KMS-11 (cell line): ENCODE measurements at regions not wholly inside any gene's neighbourhood (a gene's known extent, or its start where the extent isn't known, plus 50 kb on each side); places are given as distances from the start of the nearest gene placed in this dataset.

Experiments
- H2AFZ ChIP-seq: fragments of 200-600 bp; sonication (generic); 2 replicates; pipeline ENCODE4 v1.6.1; 2016; ENCODE audit warnings: antibody characterized with exemption, mixed run types, low read depth
- H3K27ac ChIP-seq: fragments of 200-600 bp; sonication (generic); 2 replicates; pipeline ENCODE4 v1.6.1; 2016; ENCODE audit warnings: mild to moderate bottlenecking, mixed run types
- H3K27me3 ChIP-seq: fragments of 200-600 bp; sonication (generic); 2 replicates; pipeline ENCODE4 v1.6.1; 2017; ENCODE audit warnings: mild to moderate bottlenecking, low read depth, mixed run types, moderate library complexity; ENCODE audit not compliant: insufficient read depth
- H3K36me3 ChIP-seq: fragments of 200-600 bp; sonication (generic); 2 replicates; pipeline ENCODE4 v1.6.1; 2017; ENCODE audit warnings: mild to moderate bottlenecking, mixed run types; ENCODE audit not compliant: insufficient read depth
- H3K4me1 ChIP-seq: fragments of 200-600 bp; sonication (generic); 2 replicates; pipeline ENCODE4 v1.6.1; 2016; ENCODE audit warnings: mild to moderate bottlenecking, low read depth, mixed run types; ENCODE audit not compliant: poor library complexity, severe bottlenecking
- H3K4me2 ChIP-seq: fragments of 200-600 bp; sonication (generic); 2 replicates; pipeline ENCODE4 v1.7.0; 2016; ENCODE audit warnings: mild to moderate bottlenecking, mixed run types
- H3K4me3 ChIP-seq: fragments of 200-600 bp; sonication (generic); IDR thresholded peaks from 2 replicates; pipeline ENCODE4 v1.6.1; 2017; ENCODE audit warnings: low read depth, low read length, mixed read lengths; ENCODE audit not compliant: insufficient read depth
- H3K79me2 ChIP-seq: fragments of 200-600 bp; sonication (generic); 2 replicates; pipeline ENCODE4 v1.6.1; 2016; ENCODE audit warnings: low read depth, mixed run types; ENCODE audit not compliant: insufficient read depth
- H3K9ac ChIP-seq: fragments of 200-600 bp; sonication (generic); 2 replicates; pipeline ENCODE4 v1.6.1; 2016; ENCODE audit warnings: mild to moderate bottlenecking, mixed run types
- H4K20me1 ChIP-seq: fragments of 200-600 bp; sonication (generic); 2 replicates; pipeline ENCODE4 v1.6.1; 2016; ENCODE audit warnings: mild to moderate bottlenecking, mixed run types; ENCODE audit not compliant: insufficient read depth
- TF ChIP-seq, protein P1 (sequence below): fragments of 200-600 bp; sonication (generic); conservative IDR thresholded peaks from 2 replicates; pipeline ENCODE4 v1.6.1; 2017; ENCODE audit warnings: low read depth, mild to moderate bottlenecking, antibody characterized with exemption, low read length, moderate library complexity, mixed read lengths

DNA sequence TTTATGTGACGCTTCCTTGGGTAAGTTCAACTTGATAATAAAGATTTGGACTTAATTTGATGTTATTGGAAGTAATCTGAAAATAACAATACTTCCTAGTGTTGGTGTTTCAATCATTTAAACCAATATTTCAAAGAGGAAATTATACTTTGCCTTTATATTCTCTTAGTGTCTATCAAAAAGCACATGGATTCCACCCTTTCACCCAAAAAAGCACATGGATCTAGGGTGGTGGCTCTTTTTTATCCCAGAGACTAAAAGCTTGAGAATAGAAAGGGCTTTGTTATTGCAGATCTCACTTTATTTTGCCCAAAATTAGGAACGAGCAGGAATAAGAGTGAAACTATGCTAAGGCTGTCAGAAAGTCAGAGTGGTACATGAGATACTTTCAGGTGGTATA is 75.1 kb upstream of the RASGEF1B start:
- Histone ChIP-seq H2AFZ (no peak overlapping the region), H3K27me3 (no peaks in the 10 kb centered on the region), H3K36me3 (no peaks in the 10 kb centered on the region), H3K27ac (no peak overlapping the region), H3K79me2 (no peaks in the 10 kb centered on the region), H3K4me1 (peaks cover 9% of the 10 kb centered on the region), H4K20me1 (no peaks in the 10 kb centered on the region), H3K4me2 (no peak overlapping the region), H3K9ac (no peak overlapping the region), H3K4me3 (no peak overlapping the region)
- TF ChIP-seq, protein P1, sequence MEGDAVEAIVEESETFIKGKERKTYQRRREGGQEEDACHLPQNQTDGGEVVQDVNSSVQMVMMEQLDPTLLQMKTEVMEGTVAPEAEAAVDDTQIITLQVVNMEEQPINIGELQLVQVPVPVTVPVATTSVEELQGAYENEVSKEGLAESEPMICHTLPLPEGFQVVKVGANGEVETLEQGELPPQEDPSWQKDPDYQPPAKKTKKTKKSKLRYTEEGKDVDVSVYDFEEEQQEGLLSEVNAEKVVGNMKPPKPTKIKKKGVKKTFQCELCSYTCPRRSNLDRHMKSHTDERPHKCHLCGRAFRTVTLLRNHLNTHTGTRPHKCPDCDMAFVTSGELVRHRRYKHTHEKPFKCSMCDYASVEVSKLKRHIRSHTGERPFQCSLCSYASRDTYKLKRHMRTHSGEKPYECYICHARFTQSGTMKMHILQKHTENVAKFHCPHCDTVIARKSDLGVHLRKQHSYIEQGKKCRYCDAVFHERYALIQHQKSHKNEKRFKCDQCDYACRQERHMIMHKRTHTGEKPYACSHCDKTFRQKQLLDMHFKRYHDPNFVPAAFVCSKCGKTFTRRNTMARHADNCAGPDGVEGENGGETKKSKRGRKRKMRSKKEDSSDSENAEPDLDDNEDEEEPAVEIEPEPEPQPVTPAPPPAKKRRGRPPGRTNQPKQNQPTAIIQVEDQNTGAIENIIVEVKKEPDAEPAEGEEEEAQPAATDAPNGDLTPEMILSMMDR, result no peak

DNA sequence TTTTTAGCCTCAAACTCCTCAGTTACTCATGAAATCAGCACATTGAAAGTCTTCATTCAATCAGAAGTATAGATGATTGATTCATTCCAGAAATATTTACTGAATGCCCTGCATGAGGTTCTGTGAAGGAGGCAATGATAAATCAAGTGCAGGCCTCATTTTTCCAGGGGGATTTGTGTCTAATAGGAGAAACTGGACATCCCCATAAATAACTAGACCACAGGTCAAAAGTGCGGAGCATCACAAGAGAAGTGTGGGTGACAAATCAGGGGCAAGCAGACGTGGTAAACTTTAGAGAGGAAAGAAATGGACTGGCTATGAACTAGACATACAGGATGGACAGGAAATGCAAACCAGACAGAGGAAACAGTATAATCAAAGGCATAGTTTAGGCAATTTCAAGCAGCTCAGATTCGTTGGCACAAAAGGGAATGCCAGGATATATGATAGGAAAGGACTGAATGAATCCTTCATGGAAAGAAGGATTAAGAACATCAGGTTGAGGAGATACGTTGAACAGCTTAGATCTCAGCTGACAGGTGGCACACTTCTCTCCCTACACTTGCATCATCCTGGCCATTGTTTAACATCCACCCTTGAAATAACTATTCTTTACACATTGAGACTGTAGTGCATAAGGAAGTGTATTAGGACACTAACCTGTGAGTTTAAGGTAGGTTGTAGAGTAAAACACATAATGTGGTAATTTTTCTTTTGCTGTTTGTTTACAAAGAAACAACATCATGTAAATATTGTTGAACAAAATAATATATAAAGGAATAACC is 69.6 kb upstream of the RASGEF1B start:
- no peaks in the 10 kb centered on the region for H3K36me3 ChIP-seq
- no peaks in the 10 kb centered on the region for H4K20me1 ChIP-seq
- H3K4me3 ChIP-seq, result no peak overlapping the region
- no peak overlapping the region for H3K4me2 ChIP-seq
- no peaks in the 10 kb centered on the region for H3K27me3 ChIP-seq
- no peak overlapping the region for H2AFZ ChIP-seq
- no peak overlapping the region for H3K9ac ChIP-seq
- no peak overlapping the region for H3K27ac ChIP-seq
- H3K4me1 ChIP-seq, result peaks cover 10% of the 10 kb centered on the region
- no peaks in the 10 kb centered on the region for H3K79me2 ChIP-seq
- TF ChIP-seq, protein P1, result no peak

DNA sequence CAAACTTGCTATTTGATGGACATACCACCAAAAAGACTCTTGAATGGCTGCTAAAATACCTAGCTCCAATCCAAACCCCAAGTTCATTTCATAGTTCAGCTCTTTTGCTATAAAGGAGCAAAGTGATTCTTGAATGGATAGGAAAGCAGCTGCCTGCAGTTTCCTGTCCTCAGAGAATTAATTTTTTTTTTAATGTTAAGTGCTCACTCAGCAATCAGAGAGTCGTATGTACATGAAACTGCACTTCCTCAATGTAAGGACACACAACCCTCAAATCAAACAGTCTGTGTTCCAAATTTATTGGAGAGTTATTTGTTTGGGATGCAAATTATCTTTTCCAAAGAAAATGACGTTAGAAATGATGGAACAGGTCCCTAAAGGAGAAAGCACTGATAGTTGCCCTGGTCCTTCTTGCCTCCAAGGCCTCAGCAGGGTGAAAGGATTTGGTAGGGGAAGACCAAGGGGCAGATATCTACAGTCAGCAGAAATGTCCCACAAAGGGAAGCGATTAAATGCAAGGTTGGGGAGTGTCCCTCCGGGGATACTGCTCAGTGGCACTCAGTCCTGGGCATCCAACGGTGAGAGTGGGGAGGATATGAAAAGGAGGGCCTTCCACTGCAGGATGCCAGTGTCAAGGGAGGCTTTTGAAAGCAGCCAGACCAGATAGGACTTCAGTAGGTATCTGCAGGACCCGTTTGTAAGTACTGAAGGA is 67.2 kb upstream of the RASGEF1B start:
- no peak overlapping the region for H3K9ac ChIP-seq
- H3K4me1 ChIP-seq, result peaks cover 10% of the 10 kb centered on the region
- TF ChIP-seq, protein P1, result no peak
- H3K36me3 ChIP-seq, result no peaks in the 10 kb centered on the region
- H3K4me3 ChIP-seq, result no peak overlapping the region
- H2AFZ ChIP-seq, result no peak overlapping the region
- no peaks in the 10 kb centered on the region for H3K79me2 ChIP-seq
- H4K20me1 ChIP-seq, result no peaks in the 10 kb centered on the region
- H3K27ac ChIP-seq, result no peak overlapping the region
- no peak overlapping the region for H3K4me2 ChIP-seq
- no peaks in the 10 kb centered on the region for H3K27me3 ChIP-seq

DNA sequence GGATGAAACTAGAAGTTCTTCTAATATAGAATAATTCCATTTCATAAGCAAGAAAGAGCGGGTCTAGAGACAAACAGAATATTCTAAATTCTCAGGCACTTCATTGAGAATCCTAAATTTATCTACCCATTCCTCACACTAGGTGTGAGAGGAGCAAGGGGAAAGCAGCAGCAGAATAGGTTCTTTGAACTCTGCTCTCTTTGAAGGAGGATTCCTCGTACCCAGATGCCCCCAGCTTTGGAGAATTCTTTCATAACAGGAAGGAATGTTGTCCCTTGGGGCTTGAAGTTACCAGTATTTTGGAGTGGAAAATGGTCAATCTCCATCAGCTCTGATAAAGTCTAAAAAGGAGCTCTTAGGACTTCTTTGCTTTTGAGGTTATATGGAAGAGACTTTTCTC is 59.7 kb upstream of the RASGEF1B start:
- no peak overlapping the region for H3K9ac ChIP-seq
- H2AFZ ChIP-seq, result no peak overlapping the region

More for the DNA sequence above, 59.7 kb upstream of the RASGEF1B start:
- no peaks in the 10 kb centered on the region for H3K36me3 ChIP-seq
- no peak overlapping the region for H3K27ac ChIP-seq
- H3K4me3 ChIP-seq, result no peak overlapping the region
- H4K20me1 ChIP-seq, result no peaks in the 10 kb centered on the region
- no peaks in the 10 kb centered on the region for H3K4me1 ChIP-seq
- no peaks in the 10 kb centered on the region for H3K27me3 ChIP-seq
- H3K4me2 ChIP-seq, result no peak overlapping the region
- H3K79me2 ChIP-seq, result no peaks in the 10 kb centered on the region
- TF ChIP-seq, protein P1, result no peak
